Erythroblast (primary cell): ENCODE measurements at regions not wholly inside any gene's neighbourhood (a gene's known extent, or its start where the extent isn't known, plus 50 kb on each side); places are given as distances from the start of the nearest gene placed in this dataset.

Experiments used
- GATA1 ChIP-seq: IDR thresholded peaks from 2 replicates; pipeline ENCODE4 v1.6.1; 2011; ENCODE audit warnings: low read depth, mild to moderate bottlenecking, control low read depth, low read length, moderate library complexity
- POLR2A ChIP-seq: IDR thresholded peaks from 2 replicates; pipeline ENCODE4 v1.6.1; 2011; ENCODE audit warnings: mild to moderate bottlenecking, low read length

- TF ChIP-seq POLR2A (no peak), GATA1 (no peak)
Measured at GRCh38 chr20:53888510-53888909, 181.9 kb downstream of the BCAS1 start.
